MM.1S (cell line): ENCODE measurements at regions not wholly inside any gene's neighbourhood (a gene's known extent, or its start where the extent isn't known, plus 50 kb on each side); places are given as distances from the start of the nearest gene placed in this dataset.

Experiments used
- DNase-seq: peaks from one replicate; pipeline ENCODE4 v3.0.0-alpha.2; 2015
- H2AFZ ChIP-seq: fragments of 300-600 bp; sonication (generic); 2 replicates; pipeline ENCODE4 v1.6.0; 2016; ENCODE audit warnings: antibody characterized with exemption, low read length
- H3F3A ChIP-seq: fragments of 300-600 bp; sonication (generic); 2 replicates; pipeline ENCODE4 v1.6.1; 2016; ENCODE audit warnings: mild to moderate bottlenecking, antibody characterized with exemption, low read length, moderate library complexity, mixed read lengths; ENCODE audit not compliant: insufficient read depth
- H3K27ac ChIP-seq: fragments of 300-600 bp; sonication (generic); 2 replicates; pipeline ENCODE4 v1.5.1; 2016; ENCODE audit warnings: mild to moderate bottlenecking, low read length
- H3K27me3 ChIP-seq: fragments of 300-600 bp; sonication (generic); replicated peaks from 2 replicates; pipeline ENCODE4 v1.6.0; 2016; ENCODE audit warnings: low read length; ENCODE audit not compliant: insufficient read depth
- H3K36me3 ChIP-seq: fragments of 300-600 bp; sonication (generic); replicated peaks from 2 replicates; pipeline ENCODE4 v1.6.1; 2016; ENCODE audit warnings: mild to moderate bottlenecking, low read length, mixed read lengths; ENCODE audit not compliant: insufficient read depth
- H3K4me1 ChIP-seq: fragments of 300-600 bp; sonication (generic); 2 replicates; pipeline ENCODE4 v1.6.1; 2016; ENCODE audit warnings: low read length, mixed read lengths
- H3K4me2 ChIP-seq: fragments of 300-600 bp; sonication (generic); 2 replicates; pipeline ENCODE4 v1.6.0; 2016; ENCODE audit warnings: low read depth, low read length
- H3K4me3 ChIP-seq: fragments of 300-600 bp; sonication (generic); 2 replicates; pipeline ENCODE4 v1.5.1; 2016; ENCODE audit warnings: low read length, mixed read lengths
- H3K79me2 ChIP-seq: fragments of 300-600 bp; sonication (generic); 2 replicates; pipeline ENCODE4 v1.6.1; 2016; ENCODE audit warnings: mixed run types, low read length, mixed read lengths
- H3K9ac ChIP-seq: fragments of 300-600 bp; sonication (generic); 2 replicates; pipeline ENCODE4 v1.6.1; 2016; ENCODE audit warnings: low read length, mixed read lengths
- H3K9me2 ChIP-seq: fragments of 300-600 bp; sonication (generic); replicated peaks from 2 replicates; pipeline ENCODE4 v1.6.1; 2016; ENCODE audit warnings: mild to moderate bottlenecking, low read length, mixed read lengths; ENCODE audit not compliant: insufficient read depth
- H3K9me3 ChIP-seq: fragments of 300-600 bp; sonication (generic); replicated peaks from 2 replicates; pipeline ENCODE4 v1.6.1; 2016; ENCODE audit warnings: mild to moderate bottlenecking, low read length, mixed read lengths; ENCODE audit not compliant: insufficient read depth
- H4K20me1 ChIP-seq: fragments of 300-600 bp; sonication (generic); 2 replicates; pipeline ENCODE4 v1.6.1; 2016; ENCODE audit warnings: mild to moderate bottlenecking, low read length, moderate library complexity, mixed read lengths; ENCODE audit not compliant: insufficient read depth
- EZH2 ChIP-seq: fragments of 300-600 bp; sonication (generic); optimal IDR thresholded peaks from 2 replicates; pipeline ENCODE3; 2017; ENCODE audit warnings: low read depth, mild to moderate bottlenecking, antibody characterized with exemption, low read length, mixed read lengths
- EZH2phosphoT487 ChIP-seq: fragments of 300-600 bp; sonication (generic); IDR thresholded peaks from 2 replicates; pipeline ENCODE4 v1.6.1; 2018; ENCODE audit warnings: antibody characterized with exemption, low read length
- TF ChIP-seq, protein P1 (sequence below): fragments of 300-600 bp; sonication (generic); IDR thresholded peaks from 2 replicates; pipeline ENCODE4 v1.5.1; 2016; ENCODE audit warnings: antibody characterized with exemption, low read length, mixed read lengths

DNA sequence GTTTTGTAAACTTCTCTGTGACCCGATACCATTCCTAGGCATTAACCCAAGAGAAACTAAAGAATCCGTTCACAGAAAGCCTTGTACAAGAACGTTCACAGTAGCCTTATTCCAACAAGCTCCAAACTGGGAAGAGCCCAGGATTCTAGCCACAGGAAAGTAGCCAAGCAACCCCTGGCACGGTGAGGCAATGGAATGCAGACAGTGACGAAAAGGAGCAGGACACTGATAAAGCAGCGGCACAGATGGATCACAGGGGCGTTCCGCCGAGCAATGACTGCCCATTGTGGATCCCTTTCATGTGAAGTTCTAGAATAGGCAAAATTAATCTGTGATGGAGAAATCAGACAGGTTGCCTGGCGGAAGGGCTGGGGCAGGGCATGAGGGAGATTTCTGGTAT is 198.7 kb upstream of the CHRNA7 start:
- no peak for TF ChIP-seq EZH2phosphoT487
- TF ChIP-seq, protein P1, sequence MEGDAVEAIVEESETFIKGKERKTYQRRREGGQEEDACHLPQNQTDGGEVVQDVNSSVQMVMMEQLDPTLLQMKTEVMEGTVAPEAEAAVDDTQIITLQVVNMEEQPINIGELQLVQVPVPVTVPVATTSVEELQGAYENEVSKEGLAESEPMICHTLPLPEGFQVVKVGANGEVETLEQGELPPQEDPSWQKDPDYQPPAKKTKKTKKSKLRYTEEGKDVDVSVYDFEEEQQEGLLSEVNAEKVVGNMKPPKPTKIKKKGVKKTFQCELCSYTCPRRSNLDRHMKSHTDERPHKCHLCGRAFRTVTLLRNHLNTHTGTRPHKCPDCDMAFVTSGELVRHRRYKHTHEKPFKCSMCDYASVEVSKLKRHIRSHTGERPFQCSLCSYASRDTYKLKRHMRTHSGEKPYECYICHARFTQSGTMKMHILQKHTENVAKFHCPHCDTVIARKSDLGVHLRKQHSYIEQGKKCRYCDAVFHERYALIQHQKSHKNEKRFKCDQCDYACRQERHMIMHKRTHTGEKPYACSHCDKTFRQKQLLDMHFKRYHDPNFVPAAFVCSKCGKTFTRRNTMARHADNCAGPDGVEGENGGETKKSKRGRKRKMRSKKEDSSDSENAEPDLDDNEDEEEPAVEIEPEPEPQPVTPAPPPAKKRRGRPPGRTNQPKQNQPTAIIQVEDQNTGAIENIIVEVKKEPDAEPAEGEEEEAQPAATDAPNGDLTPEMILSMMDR: no peak
- no peak for TF ChIP-seq EZH2
- Histone ChIP-seq H3K9ac (no peak overlapping the region), H3K9me2 (no peaks in the 10 kb centered on the region), H2AFZ (no peak overlapping the region), H4K20me1 (no peaks in the 10 kb centered on the region), H3K4me1 (no peaks in the 10 kb centered on the region), H3K79me2 (no peaks in the 10 kb centered on the region), H3K9me3 (no peaks in the 10 kb centered on the region), H3K36me3 (no peaks in the 10 kb centered on the region), H3K27me3 (no peaks in the 10 kb centered on the region), H3K4me3 (no peak overlapping the region), H3K4me2 (no peak overlapping the region), H3K27ac (no peak overlapping the region), H3F3A (no peaks in the 10 kb centered on the region)
- no peak for DNase-seq

DNA sequence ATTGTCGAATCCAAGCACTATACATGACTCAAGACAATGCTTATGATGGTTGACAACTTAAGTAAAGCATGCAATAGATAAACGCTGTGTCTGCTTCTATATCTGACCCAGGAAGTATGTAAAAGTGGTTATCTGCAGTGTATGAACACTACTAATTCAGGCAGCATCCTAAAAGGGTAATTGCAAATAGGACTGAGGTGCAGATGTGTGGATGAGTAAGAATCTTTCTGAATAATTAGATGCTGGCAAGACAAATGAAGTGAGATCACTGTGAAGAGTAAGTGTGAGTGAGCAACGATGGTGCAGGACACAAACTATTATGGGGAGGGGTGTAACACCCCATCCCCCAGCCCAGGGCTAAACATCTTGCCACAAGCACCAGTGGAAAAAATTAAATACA is 195.7 kb upstream of the CHRNA7 start:
- Histone ChIP-seq H2AFZ (no peak overlapping the region), H3K4me2 (no peak overlapping the region), H3K27me3 (no peaks in the 10 kb centered on the region), H3K36me3 (no peaks in the 10 kb centered on the region), H3K9ac (no peak overlapping the region), H3K4me3 (no peak overlapping the region), H3K9me2 (no peaks in the 10 kb centered on the region), H4K20me1 (no peaks in the 10 kb centered on the region), H3K4me1 (no peaks in the 10 kb centered on the region), H3F3A (no peaks in the 10 kb centered on the region), H3K9me3 (no peaks in the 10 kb centered on the region), H3K27ac (no peak overlapping the region), H3K79me2 (no peaks in the 10 kb centered on the region)
- no peak for DNase-seq
- TF ChIP-seq EZH2phosphoT487 (no peak), EZH2 (no peak)
- TF ChIP-seq, protein P1: no peak

DNA sequence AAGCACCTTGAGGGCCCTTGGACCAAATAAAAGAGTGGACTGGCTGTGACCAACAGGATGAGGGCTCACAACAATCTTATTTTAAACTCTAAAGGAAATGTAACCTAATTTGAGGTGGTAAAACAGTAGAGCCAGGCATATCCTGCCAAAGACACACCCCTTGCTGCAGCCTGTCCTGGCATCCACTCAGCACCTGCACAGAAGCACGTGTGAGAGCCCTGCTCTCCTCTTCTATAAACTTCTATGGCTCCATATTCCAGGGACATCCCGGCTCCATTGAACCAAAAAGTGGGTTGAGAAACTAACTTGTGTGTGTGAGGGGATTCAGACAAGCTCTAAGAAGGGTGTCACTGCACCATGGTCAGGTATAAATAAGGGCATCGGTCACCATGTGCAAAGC is 190.9 kb upstream of the CHRNA7 start:
- DNase-seq: no peak
- H3K9me2 ChIP-seq: no peaks in the 10 kb centered on the region
- no peaks in the 10 kb centered on the region for H4K20me1 ChIP-seq
- no peaks in the 10 kb centered on the region for H3K36me3 ChIP-seq
- no peak overlapping the region for H3K4me3 ChIP-seq
- no peak overlapping the region for H3K4me2 ChIP-seq
- no peaks in the 10 kb centered on the region for H3F3A ChIP-seq
- H3K27ac ChIP-seq: no peak overlapping the region
- no peaks in the 10 kb centered on the region for H3K9me3 ChIP-seq
- no peak overlapping the region for H3K9ac ChIP-seq
- no peaks in the 10 kb centered on the region for H3K79me2 ChIP-seq
- no peak overlapping the region for H2AFZ ChIP-seq
- no peaks in the 10 kb centered on the region for H3K27me3 ChIP-seq
- no peaks in the 10 kb centered on the region for H3K4me1 ChIP-seq
- no peak for TF ChIP-seq EZH2phosphoT487
- TF ChIP-seq EZH2: no peak
- TF ChIP-seq, protein P1: no peak
